CD4-positive, alpha-beta T cell treated with Interleukin-6 for 4 hours (primary cell): ENCODE measurements at regions not wholly inside any gene's neighbourhood (a gene's known extent, or its start where the extent isn't known, plus 50 kb on each side); places are given as distances from the start of the nearest gene placed in this dataset.

ENCODE experiments used
- DNase-seq: peaks from one replicate; pipeline ENCODE4 v3.0.0-alpha.2; 2020; ENCODE audit warnings: mixed read lengths

- DNase-seq, result no peak
Measured at GRCh38 chr3:35336601-35337000, 302.7 kb upstream of the ARPP21 start.

- no peak for DNase-seq
Measured at GRCh38 chr3:35338186-35338585, 301.1 kb upstream of the ARPP21 start.

- no peak for DNase-seq
Measured at GRCh38 chr3:35380196-35380595, 259.1 kb upstream of the ARPP21 start.

DNA sequence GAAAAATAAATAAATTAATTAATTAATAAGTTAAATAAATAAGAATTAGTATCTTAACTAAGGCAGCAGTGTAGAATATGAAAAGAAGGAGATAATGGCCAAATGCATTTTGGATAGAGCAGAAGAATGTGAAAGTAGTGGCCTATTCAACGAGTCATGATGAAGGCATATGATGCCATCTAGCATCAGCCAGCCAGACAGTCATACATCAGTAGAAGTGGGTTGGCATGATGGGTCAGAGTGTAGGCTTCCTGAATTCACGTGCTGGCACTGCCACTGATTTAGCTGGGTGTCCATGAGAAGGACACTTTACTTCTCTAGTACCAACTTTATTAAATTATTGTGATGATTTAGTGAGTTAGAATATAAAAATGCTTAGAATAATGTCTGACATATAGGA lies 256.1 kb upstream of the ARPP21 start:
- DNase-seq, result no peak

- DNase-seq, result no peak
Measured at GRCh38 chr3:35383719-35384555, 255.4 kb upstream of the ARPP21 start.

- DNase-seq, result no peak
Measured at GRCh38 chr3:35385271-35385670, 254.1 kb upstream of the ARPP21 start.

DNA sequence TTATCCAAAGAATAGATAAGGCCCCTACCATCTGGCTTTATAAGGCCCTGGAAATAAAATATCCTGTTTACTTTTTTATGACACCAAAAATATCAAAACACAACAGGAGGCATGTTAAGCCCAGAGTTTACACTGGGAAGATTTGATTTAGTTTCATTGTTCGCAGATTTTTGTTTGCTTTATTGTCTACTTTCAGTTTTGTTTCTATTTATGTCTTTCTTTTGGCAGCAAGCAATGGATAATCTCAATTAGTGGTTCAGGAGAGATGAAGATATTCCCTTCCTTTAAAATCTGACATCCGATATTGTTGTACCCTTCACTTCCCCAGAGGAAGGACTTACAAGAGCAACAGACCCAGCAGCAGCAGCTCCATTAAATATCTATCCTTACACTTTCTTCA lies 249.4 kb upstream of the ARPP21 start:
- DNase-seq, result no peak

DNA sequence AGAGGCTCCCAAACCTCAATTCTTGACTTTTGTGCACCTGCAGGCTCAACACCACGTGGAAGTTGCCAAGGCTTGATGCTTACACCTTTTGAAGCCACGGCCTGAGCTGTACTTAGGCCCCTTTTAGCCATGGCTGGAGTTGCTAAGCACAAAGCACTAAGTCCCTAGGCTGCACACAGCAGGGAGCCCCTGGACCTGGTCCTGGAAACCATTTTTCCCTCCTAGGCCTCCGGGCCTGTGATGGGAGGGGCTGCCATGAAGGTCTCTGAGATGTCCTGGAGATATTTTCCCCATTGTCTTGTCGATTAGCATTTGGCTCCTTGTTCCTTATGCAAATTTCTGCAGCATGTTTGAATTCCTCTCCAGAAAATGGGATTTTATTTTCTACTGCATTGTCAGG lies 247.1 kb upstream of the ARPP21 start:
- no peak for DNase-seq

GRCh38 chr3:35393901-35394799 lies 245.2 kb upstream of the ARPP21 start:
- DNase-seq, result no peak

DNA sequence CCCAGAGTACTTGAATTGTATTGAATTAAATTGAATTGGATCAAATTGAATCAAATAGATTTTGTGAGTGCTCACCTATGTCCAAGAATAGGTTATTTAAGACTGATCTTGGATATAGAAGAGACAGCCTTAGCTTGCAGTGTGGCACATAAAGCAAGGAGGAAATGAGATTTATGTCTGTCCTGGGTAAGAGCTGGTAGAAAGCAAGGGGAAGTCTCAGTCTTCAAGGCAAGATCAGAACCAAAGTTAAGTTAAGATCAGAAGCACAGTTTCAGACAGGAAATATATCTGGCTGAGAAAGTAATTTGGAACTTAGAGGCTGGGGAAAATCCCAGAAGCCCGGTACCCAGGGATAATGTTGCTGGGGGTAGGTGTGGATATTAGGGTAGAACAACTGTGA lies 244.4 kb upstream of the ARPP21 start:
- no peak for DNase-seq

DNA sequence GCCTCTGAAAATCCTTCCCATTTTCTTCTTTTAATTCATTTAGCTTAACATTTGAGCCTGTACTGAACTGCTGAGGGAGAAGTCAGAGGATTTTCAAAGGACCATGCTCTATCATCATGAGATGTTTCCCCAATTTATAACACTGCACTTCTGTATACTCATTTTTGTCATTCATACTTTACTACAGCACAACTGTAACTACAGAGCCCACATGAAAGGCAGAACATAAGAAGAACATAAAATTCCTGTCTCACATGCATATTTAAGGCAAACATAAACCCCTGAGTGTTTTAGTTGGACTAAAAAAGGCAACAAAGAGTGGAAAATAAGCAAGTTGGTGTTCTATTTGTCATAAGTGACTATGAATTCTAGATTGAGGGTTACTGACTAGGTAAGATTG lies 237.7 kb upstream of the ARPP21 start:
- DNase-seq, result no peak

- no peak for DNase-seq
Measured at GRCh38 chr3:35404571-35404970, 234.8 kb upstream of the ARPP21 start.

GRCh38 chr3:35408882-35409281 lies 230.4 kb upstream of the ARPP21 start:
- DNase-seq, result no peak

- DNase-seq, result no peak
Measured at GRCh38 chr3:35409991-35410390, 229.3 kb upstream of the ARPP21 start.

DNA sequence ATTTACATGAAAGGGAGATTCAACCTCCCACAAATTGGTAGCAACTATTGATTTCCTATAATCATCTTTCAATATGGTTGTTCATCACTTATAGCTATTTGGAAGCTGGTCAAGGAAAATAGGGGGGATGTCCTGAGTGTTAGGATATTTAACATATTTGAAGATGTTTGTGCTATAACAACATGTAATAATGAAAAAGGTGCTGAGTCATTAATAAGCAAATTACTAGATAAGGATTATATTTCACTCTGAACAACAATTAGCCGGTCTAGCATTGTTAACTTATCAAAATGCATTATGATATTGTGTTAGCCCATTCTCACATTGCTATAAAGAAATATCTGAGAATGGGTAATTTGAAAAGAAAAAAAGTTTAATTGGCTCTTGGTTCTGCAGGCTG lies 225.8 kb upstream of the ARPP21 start:
- DNase-seq, result no peak

GRCh38 chr3:35417080-35417479 lies 222.2 kb upstream of the ARPP21 start:
- DNase-seq, result no peak

GRCh38 chr3:35422101-35422500 lies 217.2 kb upstream of the ARPP21 start:
- no peak for DNase-seq

DNA sequence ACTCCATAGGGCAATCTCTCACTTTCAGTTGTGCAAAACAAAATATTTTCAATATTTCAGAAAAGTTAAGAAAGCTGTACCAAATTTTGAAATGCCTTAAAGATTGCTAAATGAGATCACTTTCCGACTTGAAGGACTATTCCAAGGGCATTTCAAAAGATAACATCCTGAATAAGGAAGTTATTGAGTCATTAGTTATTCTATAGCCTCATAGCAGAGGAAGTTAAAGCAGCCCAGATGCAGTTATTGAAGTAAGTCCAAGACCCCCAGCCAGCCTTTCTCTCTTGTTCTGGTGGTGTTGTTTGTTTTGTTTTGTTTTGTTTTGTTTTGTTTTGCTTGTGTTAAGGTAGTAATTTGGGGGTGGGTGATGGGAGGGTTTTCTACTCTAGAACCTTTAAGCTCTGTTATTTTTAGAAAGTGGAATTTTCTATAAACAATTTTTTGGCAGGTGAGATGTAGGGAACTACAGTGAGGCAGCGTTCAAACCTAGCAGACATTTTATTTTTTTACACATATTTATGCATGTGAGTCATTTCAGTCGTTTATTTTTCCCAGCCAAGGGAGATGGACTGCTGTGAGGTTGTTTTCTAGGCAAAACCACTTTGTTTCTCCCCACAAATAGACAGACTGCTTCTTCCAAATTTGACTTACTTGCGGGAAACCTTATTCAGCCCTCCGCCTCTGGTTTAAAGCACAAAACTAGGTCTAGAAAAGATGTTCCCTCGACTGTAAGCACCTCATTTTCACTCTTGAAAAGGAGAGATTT lies 216.3 kb upstream of the ARPP21 start:
- no peak for DNase-seq

- no peak for DNase-seq
Measured at GRCh38 chr3:35426366-35426958, 212.9 kb upstream of the ARPP21 start.

GRCh38 chr3:35437381-35437780 lies 201.9 kb upstream of the ARPP21 start:
- DNase-seq, result no peak

GRCh38 chr3:35438101-35438500 lies 201.2 kb upstream of the ARPP21 start:
- no peak for DNase-seq

- no peak for DNase-seq
Measured at GRCh38 chr3:35439663-35440062, 199.7 kb upstream of the ARPP21 start.

DNA sequence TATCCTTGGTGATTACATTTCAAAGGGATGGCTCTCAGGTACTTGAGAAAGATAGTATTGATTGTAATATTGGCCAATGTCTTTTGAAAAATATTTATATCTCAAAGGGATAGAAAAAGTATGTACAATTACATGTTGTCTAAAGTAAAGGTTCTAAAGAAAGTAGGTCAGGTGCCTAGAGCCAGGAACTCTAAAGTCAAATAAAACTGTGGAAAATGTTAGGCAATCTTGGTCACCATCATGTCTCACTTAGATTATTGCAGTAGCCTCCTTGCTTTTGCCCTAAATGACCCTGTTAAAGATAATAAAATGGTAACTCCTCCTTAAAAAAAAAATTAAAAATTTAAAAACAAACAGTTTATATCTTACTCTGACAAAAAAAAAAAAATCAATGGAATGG lies 198.5 kb upstream of the ARPP21 start:
- DNase-seq, result no peak
